IMR-90 (cell line): ENCODE measurements at regions not wholly inside any gene's neighbourhood (a gene's known extent, or its start where the extent isn't known, plus 50 kb on each side); places are given as distances from the start of the nearest gene placed in this dataset.

Experiments used
- BHLHE40 ChIP-seq: fragments of 150-350 bp; IDR thresholded peaks from 2 replicates; pipeline ENCODE4 v1.6.1; 2016; ENCODE audit warnings: mild to moderate bottlenecking, low read depth, low read length
- CEBPB ChIP-seq: IDR thresholded peaks from 2 replicates; pipeline ENCODE4 v1.6.1; 2012; ENCODE audit warnings: low read depth, low read length, improper control_type of control experiment
- CHD1 ChIP-seq: IDR thresholded peaks from 2 replicates; pipeline ENCODE4 v1.6.1; 2012; ENCODE audit warnings: low read depth, low read length, improper control_type of control experiment
- CTCF ChIP-seq: conservative IDR thresholded peaks from 2 replicates; pipeline ENCODE4 v1.5.1; 2012; ENCODE audit warnings: mild to moderate bottlenecking, low read depth, low read length, improper control_type of control experiment
- ELK1 ChIP-seq: fragments of 150-350 bp; IDR thresholded peaks from 2 replicates; pipeline ENCODE4 v1.6.1; 2016; ENCODE audit warnings: low read depth, mild to moderate bottlenecking, low read length, moderate library complexity, borderline replicate concordance
- FOS ChIP-seq: fragments of 150-350 bp; IDR thresholded peaks from 2 replicates; pipeline ENCODE4 v1.6.1; 2016; ENCODE audit warnings: low read depth, low read length
- MAZ ChIP-seq: IDR thresholded peaks from 2 replicates; pipeline ENCODE4 v1.6.1; 2012; ENCODE audit warnings: low read depth, mild to moderate bottlenecking, low read length, improper control_type of control experiment, moderate library complexity, borderline replicate concordance
- MXI1 ChIP-seq: IDR thresholded peaks from 2 replicates; pipeline ENCODE4 v1.6.1; 2012; ENCODE audit warnings: low read depth, mild to moderate bottlenecking, low read length, moderate library complexity, borderline replicate concordance
- NFE2L2 ChIP-seq: fragments of 150-350 bp; IDR thresholded peaks from 2 replicates; pipeline ENCODE4 v1.6.1; 2016; ENCODE audit warnings: low read depth, mild to moderate bottlenecking, low read length
- POLR2A ChIP-seq: IDR thresholded peaks from 2 replicates; pipeline ENCODE4 v1.6.1; 2012; ENCODE audit warnings: mild to moderate bottlenecking, low read depth, low read length
- RAD21 ChIP-seq: IDR thresholded peaks from 2 replicates; pipeline ENCODE4 v1.6.1; 2012; ENCODE audit warnings: low read length, improper control_type of control experiment
- RFX5 ChIP-seq: IDR thresholded peaks from 2 replicates; pipeline ENCODE4 v1.8.0; 2012; ENCODE audit warnings: low read depth, mild to moderate bottlenecking, low read length, moderate library complexity
- SMC3 ChIP-seq: fragments of 150-350 bp; IDR thresholded peaks from 2 replicates; pipeline ENCODE4 v1.6.1; 2016; ENCODE audit warnings: low read depth, mild to moderate bottlenecking, antibody characterized with exemption, low read length, moderate library complexity
- USF2 ChIP-seq: fragments of 150-350 bp; IDR thresholded peaks from 2 replicates; pipeline ENCODE4 v1.6.1; 2017; ENCODE audit warnings: mild to moderate bottlenecking, antibody characterized with exemption, low read length, low read depth

- no peak for TF ChIP-seq CTCF
- TF ChIP-seq CEBPB: no peak
- TF ChIP-seq RFX5: no peak
- TF ChIP-seq MXI1: no peak
- no peak for TF ChIP-seq SMC3
- TF ChIP-seq ELK1: no peak
- no peak for TF ChIP-seq POLR2A
- TF ChIP-seq FOS: no peak
- TF ChIP-seq MAZ: no peak
- no peak for TF ChIP-seq BHLHE40
- no peak for TF ChIP-seq NFE2L2
- no peak for TF ChIP-seq USF2
- TF ChIP-seq RAD21: no peak
- no peak for TF ChIP-seq CHD1
Measured at GRCh38 chr12:5172886-5173285, 129.2 kb downstream of the KCNA5 start.
